Progenitor cell of endocrine pancreas (in vitro differentiated cells): ENCODE measurements at regions not wholly inside any gene's neighbourhood (a gene's known extent, or its start where the extent isn't known, plus 50 kb on each side); places are given as distances from the start of the nearest gene placed in this dataset.

ENCODE experiments used
- DNase-seq: peaks from one replicate; pipeline ENCODE4 v3.0.0; 2021; ENCODE audit warnings: low spot score; ENCODE audit not compliant: unreplicated experiment
- H3K27ac Mint-ChIP-seq: 2 replicates; pipeline ENCODE4 v1.8.0; 2021; ENCODE audit warnings: mild to moderate bottlenecking, moderate library complexity, mixed read lengths
- H3K27me3 Mint-ChIP-seq: 2 replicates; pipeline ENCODE4 v1.8.0; 2021; ENCODE audit warnings: mixed read lengths
- H3K36me3 Mint-ChIP-seq: 2 replicates; pipeline ENCODE4 v1.8.0; 2022; ENCODE audit warnings: mixed read lengths; ENCODE audit not compliant: insufficient read depth
- H3K4me1 Mint-ChIP-seq: 2 replicates; pipeline ENCODE4 v1.8.0; 2021; ENCODE audit warnings: low read depth, mixed read lengths
- H3K4me3 Mint-ChIP-seq: 2 replicates; pipeline ENCODE4 v1.8.0; 2021; ENCODE audit warnings: low read depth, mild to moderate bottlenecking, moderate library complexity, mixed read lengths
- H3K9me3 Mint-ChIP-seq: 2 replicates; pipeline ENCODE4 v1.8.0; 2021; ENCODE audit warnings: low read depth, mixed read lengths
- CTCF ChIP-seq: fragments of 200-600 bp; sonication (generic); IDR thresholded peaks from one replicate; pipeline ENCODE4 v1.5.0; 2021; ENCODE audit warnings: antibody characterized with exemption, mild to moderate bottlenecking; ENCODE audit not compliant: unreplicated experiment

DNA sequence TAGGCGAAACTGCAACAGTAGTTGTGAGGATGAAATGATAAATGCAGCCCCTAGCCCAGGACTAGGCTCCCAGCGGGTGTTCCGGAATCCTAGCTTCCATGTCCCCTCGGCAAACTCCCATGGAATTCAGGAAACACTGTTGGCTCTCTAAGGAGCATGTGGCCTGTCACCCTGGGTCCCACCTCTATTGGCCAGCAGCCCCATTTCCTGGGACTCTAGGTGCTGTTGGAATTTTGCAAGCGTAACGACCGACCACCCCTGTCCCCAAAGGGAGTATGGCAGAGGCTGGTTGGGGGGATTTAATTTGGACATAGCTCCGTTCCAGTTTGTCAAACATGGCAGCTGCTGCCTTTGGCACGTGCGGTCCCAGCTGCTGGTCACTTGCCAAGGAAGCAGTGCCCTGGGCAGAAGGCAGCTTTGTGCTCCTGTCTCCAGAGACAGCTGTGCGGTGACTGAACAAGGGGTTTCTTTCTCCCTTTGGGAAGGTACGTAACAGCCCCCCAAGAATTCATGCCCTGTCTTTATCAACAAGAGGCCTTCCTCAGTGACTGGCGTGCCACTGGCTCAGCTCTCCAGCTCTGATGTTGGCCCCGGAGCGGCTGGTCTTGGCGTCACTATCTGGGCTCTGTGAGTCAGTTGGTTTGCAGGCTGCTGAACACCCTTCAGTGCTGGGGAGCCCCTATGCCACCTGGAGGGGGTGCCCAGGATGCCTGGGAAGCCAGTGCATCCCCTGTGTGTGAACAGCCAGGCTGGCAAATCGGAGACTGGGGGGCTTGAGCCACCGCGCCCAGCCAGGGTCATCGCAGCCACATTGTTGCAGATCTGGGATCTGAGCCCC is 235.2 kb upstream of the TNRC6C start:
- no peak overlapping the region for H3K4me3 Mint-ChIP-seq
- H3K4me1 Mint-ChIP-seq: no peaks in the 10 kb centered on the region
- DNase-seq: no peak
- H3K27ac Mint-ChIP-seq: no peak overlapping the region
- no peak for TF ChIP-seq CTCF
- no peaks in the 10 kb centered on the region for H3K9me3 Mint-ChIP-seq
- H3K27me3 Mint-ChIP-seq: peaks cover 18% of the 10 kb centered on the region
- H3K36me3 Mint-ChIP-seq: no peaks in the 10 kb centered on the region

DNA sequence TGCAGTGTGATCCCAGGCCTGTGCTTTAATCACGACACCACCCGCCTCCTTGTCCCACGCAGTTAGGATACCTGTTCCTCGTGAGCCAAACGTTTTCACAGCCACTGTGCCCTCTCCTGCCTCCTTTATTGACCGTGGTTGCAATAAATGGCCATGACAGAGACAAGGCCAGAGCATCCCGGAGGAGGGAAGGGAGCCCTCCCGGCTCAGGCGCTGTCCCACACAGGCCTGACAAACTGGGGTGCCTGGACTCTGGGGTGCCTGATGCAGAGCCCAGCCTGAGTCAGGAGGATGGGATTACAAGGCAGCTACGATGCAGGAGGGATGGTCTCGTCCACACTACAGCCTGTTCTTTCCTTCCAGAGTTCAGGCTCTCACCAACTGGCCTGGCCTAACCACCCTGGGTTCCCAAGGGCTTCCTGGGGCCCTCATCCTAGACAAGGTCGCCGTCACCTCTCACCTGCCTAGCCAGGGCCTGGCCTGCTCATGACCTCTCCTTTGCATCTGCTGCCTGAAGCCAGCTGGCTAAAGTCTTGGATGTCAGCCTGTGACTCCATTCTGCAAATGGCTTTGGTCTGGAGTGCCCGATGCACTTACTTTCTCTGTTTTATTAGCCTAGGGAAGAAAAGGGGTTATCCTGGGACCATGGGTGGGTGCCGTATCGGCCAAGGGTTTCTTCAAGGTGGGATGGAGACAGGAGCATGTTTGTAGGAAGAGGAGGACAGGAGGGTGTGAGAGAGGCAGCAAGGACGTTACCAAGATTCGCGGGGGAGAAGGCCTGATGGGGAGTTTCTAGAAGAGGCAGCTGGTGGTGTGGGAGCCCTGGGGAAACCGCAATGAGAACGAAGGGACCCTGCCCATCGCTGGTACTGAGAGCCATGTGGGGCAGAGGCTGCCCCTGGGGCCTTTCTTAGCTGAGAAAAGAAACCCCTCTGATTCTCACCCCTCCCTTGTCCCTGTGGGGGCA is 234.3 kb upstream of the TNRC6C start:
- no peak for TF ChIP-seq CTCF
- Mint-ChIP-seq H3K4me1 (no peaks in the 10 kb centered on the region), H3K36me3 (no peaks in the 10 kb centered on the region), H3K4me3 (no peak overlapping the region), H3K9me3 (no peaks in the 10 kb centered on the region), H3K27me3 (peaks cover 22% of the 10 kb centered on the region), H3K27ac (no peak overlapping the region)
- DNase-seq: no peak

DNA sequence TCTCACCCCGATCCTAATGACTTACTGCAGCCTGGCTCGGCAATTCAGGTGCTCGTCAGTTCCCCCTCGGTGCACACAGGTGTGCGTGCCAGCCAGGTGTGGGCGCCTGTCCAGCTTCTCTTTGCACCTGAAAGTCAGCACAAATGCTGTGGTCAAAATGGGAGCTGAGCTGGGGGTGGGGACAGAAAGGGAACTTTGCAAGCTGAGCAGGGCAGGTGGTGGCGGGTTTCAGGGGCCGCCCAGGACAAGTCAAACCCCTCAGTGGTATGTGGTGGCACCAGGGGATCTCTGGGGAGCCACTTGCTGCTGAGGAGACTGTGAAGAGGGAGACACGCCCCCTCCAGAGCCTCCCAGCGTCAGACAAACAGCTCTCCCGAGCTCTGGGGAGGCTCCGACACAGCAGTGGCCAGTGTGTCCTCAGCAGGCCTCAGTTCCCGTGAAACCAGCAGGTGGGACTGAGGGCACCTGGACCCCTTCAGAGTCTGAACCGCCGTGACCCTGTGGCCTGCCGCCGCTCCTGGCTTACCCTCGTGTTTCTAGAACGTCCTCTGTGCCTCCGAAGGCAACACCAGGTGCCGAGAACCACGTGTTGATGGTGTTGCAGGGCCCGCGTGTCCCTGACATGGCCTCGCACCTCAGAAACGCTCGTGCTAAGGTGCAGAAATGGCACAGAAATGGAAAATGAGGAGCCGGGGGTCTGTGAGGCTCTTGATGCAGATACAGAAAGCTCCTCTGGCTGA is 233.5 kb upstream of the TNRC6C start:
- Mint-ChIP-seq H3K36me3 (no peaks in the 10 kb centered on the region), H3K4me3 (no peak overlapping the region), H3K27me3 (peaks cover 22% of the 10 kb centered on the region), H3K27ac (no peak overlapping the region), H3K4me1 (no peaks in the 10 kb centered on the region), H3K9me3 (no peaks in the 10 kb centered on the region)
- no peak for DNase-seq
- no peak for TF ChIP-seq CTCF

GRCh38 chr17:77725846-77726245 is 232.7 kb upstream of the TNRC6C start:
- Mint-ChIP-seq H3K9me3 (peaks cover 4% of the 10 kb centered on the region), H3K27ac (no peak overlapping the region), H3K36me3 (no peaks in the 10 kb centered on the region), H3K27me3 (peaks cover 20% of the 10 kb centered on the region), H3K4me1 (no peaks in the 10 kb centered on the region), H3K4me3 (no peak overlapping the region)
- no peak for DNase-seq
- no peak for TF ChIP-seq CTCF

DNA sequence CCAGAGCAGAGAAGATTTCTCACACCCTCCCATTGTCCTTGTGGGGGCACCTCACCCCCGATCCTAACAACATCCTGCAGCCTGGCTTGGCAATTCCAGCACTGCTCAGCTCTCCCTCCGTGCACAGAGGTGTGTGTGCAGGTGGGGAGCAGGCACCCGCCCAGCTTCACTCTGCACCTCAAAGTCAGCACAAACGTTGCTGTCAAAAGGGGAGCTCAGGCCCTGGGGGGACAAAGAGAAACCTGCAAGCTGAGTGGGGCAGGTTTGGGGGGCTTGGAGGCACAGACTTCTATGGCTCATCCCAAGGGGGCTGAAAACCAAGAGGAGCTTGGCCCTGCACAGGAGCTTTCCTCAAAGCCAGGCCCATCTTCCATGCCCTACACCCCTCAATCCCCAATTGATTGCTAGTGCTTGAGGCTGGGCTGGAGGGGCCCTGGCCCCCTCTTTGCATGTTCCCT is 231.9 kb upstream of the TNRC6C start:
- H3K4me1 Mint-ChIP-seq: no peaks in the 10 kb centered on the region
- H3K36me3 Mint-ChIP-seq: no peaks in the 10 kb centered on the region
- H3K27ac Mint-ChIP-seq: no peak overlapping the region
- H3K4me3 Mint-ChIP-seq: no peak overlapping the region
- H3K9me3 Mint-ChIP-seq: peaks cover 4% of the 10 kb centered on the region
- H3K27me3 Mint-ChIP-seq: peaks cover 14% of the 10 kb centered on the region
- DNase-seq: no peak
- TF ChIP-seq CTCF: no peak
